NCI-H345 treated with DMSO at 0.1 percent for 48 hours (cell line): ENCODE measurements at regions not wholly inside any gene's neighbourhood (a gene's known extent, or its start where the extent isn't known, plus 50 kb on each side); places are given as distances from the start of the nearest gene placed in this dataset.

Source experiments
- DNase-seq: peaks from one replicate; lab custom pipeline; 2025; ENCODE audit not compliant: unreplicated experiment; lab: John Stamatoyannopoulos, UW

GRCh38 chr2:114384441-114384840 is 58.0 kb upstream of the DPP10 start:
- DNase-seq: no peak

- DNase-seq: no peak
Observed at GRCh38 chr2:114389021-114389420, 53.4 kb upstream of the DPP10 start.
